ENCODE measurements at regions not wholly inside any gene's neighbourhood (a gene's known extent, or its start where the extent isn't known, plus 50 kb on each side); places are given as distances from the start of the nearest gene placed in this dataset.

- Histone ChIP-seq H3K79me2 (ENCODE audit: control insufficient read depth, insufficient read depth, low read length) (no peaks in the 10 kb centered on the region), H4K20me1 (ENCODE audit: control insufficient read depth, extremely low read depth, insufficient read depth, low read length) (no peaks in the 10 kb centered on the region), H3K27me3 (ENCODE audit: control insufficient read depth, extremely low read depth, insufficient read depth, low read length) (no peaks in the 10 kb centered on the region), H3K4me2 (ENCODE audit: control insufficient read depth, extremely low read depth, insufficient read depth, low read depth, low read length) (no peak overlapping the region), H3K36me3 (ENCODE audit: control insufficient read depth in 2 of 2, extremely low read depth in 1 of 2, insufficient read depth in 2 of 2, low read length in 2 of 2) (no peaks in the 10 kb centered on the region), H3K9me1 (ENCODE audit: control insufficient read depth, extremely low read depth, insufficient read depth, low read length) (no peaks in the 10 kb centered on the region), H3K9ac (ENCODE audit: control insufficient read depth, extremely low read depth, insufficient read depth, low read length) (no peak overlapping the region), H3K4me1 (ENCODE audit: control insufficient read depth, extremely low read depth, insufficient read depth, low read length) (peaks cover 9% of the 10 kb centered on the region), H3K27ac (ENCODE audit: control insufficient read depth, insufficient read depth, low read length) (no peak overlapping the region), H3K9me3 (ENCODE audit: control insufficient read depth, low read depth, low read length) (no peaks in the 10 kb centered on the region), H2AFZ (ENCODE audit: control insufficient read depth, low read length) (no peak overlapping the region), H3K4me3 (ENCODE audit: control insufficient read depth in 2 of 3, extremely low read depth in 1 of 3, insufficient read depth in 2 of 3, low read depth in 1 of 3, low read length in 3 of 3) (no peak overlapping the region)
- no peak for FAIRE-seq
- DNase-seq (ENCODE audit: low read depth, low spot score) = no peak
- dilution Hi-C loops (cut with MboI; ENCODE audit: extremely low pct_ligation_motif_present, low sequenced_read_pairs) = no loop called here
- TF ChIP-seq EZH2 (IDR thresholded peaks at IDR 0.05; ENCODE audit: low read length) = no peak
- TF ChIP-seq CTCF (optimal IDR thresholded peaks at IDR 0.05 in 1 of 3, IDR thresholded peaks at IDR 0.05 in 1 of 3, conservative IDR thresholded peaks at IDR 0.05 in 1 of 3; ENCODE audit: extremely low read depth in 1 of 3, insufficient read depth in 2 of 3, low read length in 3 of 3) = no peak
Observed at GRCh38 chr5:65077653-65078052, 308.9 kb downstream of the CWC27 start.

- H3K27me3 ChIP-seq (ENCODE audit: control insufficient read depth, extremely low read depth, insufficient read depth, low read length) = no peaks in the 10 kb centered on the region
- H3K4me2 ChIP-seq (ENCODE audit: control insufficient read depth, extremely low read depth, insufficient read depth, low read depth, low read length) = no peak overlapping the region
- H3K9me1 ChIP-seq (ENCODE audit: control insufficient read depth, extremely low read depth, insufficient read depth, low read length) = no peaks in the 10 kb centered on the region
- no peaks in the 10 kb centered on the region for H3K79me2 ChIP-seq (ENCODE audit: control insufficient read depth, insufficient read depth, low read length)
- H3K4me3 ChIP-seq (ENCODE audit: control insufficient read depth in 2 of 3, extremely low read depth in 1 of 3, insufficient read depth in 2 of 3, low read depth in 1 of 3, low read length in 3 of 3) = no peak overlapping the region
- no peak overlapping the region for H2AFZ ChIP-seq (ENCODE audit: control insufficient read depth, low read length)
- no peaks in the 10 kb centered on the region for H3K36me3 ChIP-seq (ENCODE audit: control insufficient read depth in 2 of 2, extremely low read depth in 1 of 2, insufficient read depth in 2 of 2, low read length in 2 of 2)
- dilution Hi-C loops (cut with MboI; ENCODE audit: extremely low pct_ligation_motif_present, low sequenced_read_pairs) = no loop called here
- TF ChIP-seq EZH2 (IDR thresholded peaks at IDR 0.05; ENCODE audit: low read length) (no peak), CTCF (optimal IDR thresholded peaks at IDR 0.05 in 1 of 3, IDR thresholded peaks at IDR 0.05 in 1 of 3, conservative IDR thresholded peaks at IDR 0.05 in 1 of 3; ENCODE audit: extremely low read depth in 1 of 3, insufficient read depth in 2 of 3, low read length in 3 of 3) (no peak)
- H3K27ac ChIP-seq (ENCODE audit: control insufficient read depth, insufficient read depth, low read length) = no peak overlapping the region
- no peaks in the 10 kb centered on the region for H4K20me1 ChIP-seq (ENCODE audit: control insufficient read depth, extremely low read depth, insufficient read depth, low read length)
- no peak for FAIRE-seq
- H3K9me3 ChIP-seq (ENCODE audit: control insufficient read depth, low read depth, low read length) = no peaks in the 10 kb centered on the region
- H3K4me1 ChIP-seq (ENCODE audit: control insufficient read depth, extremely low read depth, insufficient read depth, low read length) = peaks cover 9% of the 10 kb centered on the region
- H3K9ac ChIP-seq (ENCODE audit: control insufficient read depth, extremely low read depth, insufficient read depth, low read length) = no peak overlapping the region
- DNase-seq (ENCODE audit: low read depth, low spot score) = no peak
Observed at GRCh38 chr5:65078331-65078730, 309.6 kb downstream of the CWC27 start.

All from keratinocyte (primary cell).